SHP77 treated with DMSO at 0.1 percent for 48 hours (cell line): ENCODE measurements at regions not wholly inside any gene's neighbourhood (a gene's known extent, or its start where the extent isn't known, plus 50 kb on each side); places are given as distances from the start of the nearest gene placed in this dataset.
A peak's percentile ranks its signal among the peaks of the same experiment; 100 is the strongest.

ENCODE experiments used
- DNase-seq: peaks from one replicate; lab custom pipeline; 2025; lab: John Stamatoyannopoulos, UW

- peak; percentile 99 for DNase-seq
Measured at GRCh38 chr16:35506018-35506897, 2046.8 kb downstream of the TP53TG3F start.

- peak; percentile 84 for DNase-seq
Measured at GRCh38 chr16:35506898-35507194, 2047.4 kb downstream of the TP53TG3F start.

GRCh38 chr16:35510701-35511100 is 2051.3 kb downstream of the TP53TG3F start:
- DNase-seq = no peak

DNA sequence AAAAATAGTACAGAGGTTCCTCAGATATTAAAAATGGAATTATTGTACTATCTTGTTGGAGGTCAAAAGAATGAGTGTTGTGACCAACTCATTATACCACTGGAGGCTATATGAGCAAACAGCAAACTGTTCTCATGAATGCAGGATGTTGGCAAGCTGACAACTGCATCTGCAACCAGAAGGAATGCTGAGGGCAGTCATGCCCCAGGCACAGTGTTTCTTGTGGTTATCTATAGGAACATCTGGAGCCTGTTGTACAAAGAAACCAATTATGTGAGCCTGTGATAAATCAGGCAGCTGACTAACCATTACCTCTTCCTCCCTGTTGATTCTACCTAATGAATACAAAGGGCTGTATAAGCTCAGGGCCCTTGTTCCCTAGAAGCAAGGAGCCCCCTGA is 2057.1 kb downstream of the TP53TG3F start:
- DNase-seq = peak; percentile 75

DNA sequence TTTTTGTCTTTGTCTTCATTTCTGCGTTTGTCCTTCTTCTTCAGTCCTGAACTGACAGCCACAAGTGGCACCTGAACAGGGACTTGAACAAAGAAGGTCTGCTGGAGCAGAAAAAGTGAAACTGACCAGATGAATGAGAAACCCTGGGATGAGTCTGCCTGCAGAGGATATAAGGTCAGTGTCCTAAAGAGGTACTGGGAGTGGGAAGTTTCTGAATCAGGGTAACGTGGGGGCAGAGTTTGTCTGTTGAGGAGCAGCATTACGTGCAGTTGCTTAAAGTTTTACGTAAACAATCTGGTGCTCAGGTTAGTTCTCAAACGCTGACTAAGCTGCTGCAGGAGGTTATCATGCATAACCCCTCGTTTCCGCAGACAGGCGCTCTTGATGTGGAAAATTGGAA is 2057.6 kb downstream of the TP53TG3F start:
- DNase-seq = peak; percentile 75

GRCh38 chr16:35523991-35524390 is 2064.6 kb downstream of the TP53TG3F start:
- DNase-seq = peak; percentile 36

GRCh38 chr16:35525979-35526590 is 2066.7 kb downstream of the TP53TG3F start:
- DNase-seq = peak; percentile 79

DNA sequence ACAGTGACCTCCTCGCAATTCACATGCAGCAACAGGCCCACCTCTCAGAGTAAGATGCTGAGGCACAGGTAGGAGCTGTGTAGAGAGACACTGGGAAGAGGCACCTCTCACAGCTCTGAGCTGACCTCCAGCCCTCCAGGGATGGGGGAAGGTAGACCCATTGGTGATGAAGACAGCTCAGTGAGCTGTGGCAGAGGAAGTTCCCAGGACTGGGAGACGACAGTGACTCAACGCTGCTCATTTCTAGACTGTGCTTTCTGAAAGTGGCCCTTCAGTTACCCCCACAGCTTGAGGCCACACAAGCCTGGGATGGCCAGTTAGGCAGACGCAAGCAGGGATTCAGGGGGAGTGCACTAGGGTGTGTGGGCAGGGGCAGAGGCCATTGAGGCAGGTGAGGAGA is 2073.2 kb downstream of the TP53TG3F start:
- no peak for DNase-seq

DNA sequence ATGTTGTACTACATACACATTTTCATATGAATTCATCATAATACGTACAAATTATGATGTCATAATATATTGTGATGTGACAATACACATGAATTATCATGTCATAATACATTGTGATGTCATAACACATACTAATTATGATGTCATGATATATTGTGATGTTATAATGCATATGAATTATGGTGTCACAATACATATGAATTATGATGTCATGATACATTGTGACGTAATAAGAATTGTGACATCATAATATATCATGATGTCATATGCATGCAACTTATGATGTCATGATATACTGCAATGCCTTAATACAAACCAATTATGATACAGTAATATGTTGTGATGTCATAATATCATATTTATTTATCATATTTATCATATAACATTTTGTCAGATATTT is 2074.3 kb downstream of the TP53TG3F start:
- no peak for DNase-seq

GRCh38 chr16:35543486-35543885 is 2084.1 kb downstream of the TP53TG3F start:
- DNase-seq = no peak

DNA sequence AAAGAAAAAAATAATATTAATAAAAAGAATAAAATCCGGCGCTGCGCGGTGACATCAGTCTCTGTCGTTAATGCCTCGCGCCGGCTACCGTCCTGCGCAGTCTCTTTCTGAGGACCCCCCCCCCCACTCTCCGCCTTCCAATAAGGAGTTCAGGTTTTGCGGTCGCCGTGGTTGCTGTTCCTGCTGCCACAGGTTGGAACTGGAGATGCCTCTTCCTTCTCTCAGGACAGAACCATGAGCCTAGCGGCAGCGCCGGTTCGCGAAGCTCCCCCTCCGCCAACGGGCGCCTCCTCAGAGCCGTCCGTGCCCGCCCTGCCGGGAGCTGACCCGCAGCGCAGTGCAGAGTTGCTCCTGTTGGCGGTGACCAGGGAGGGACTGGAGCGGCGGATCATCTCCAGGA is 2093.4 kb downstream of the TP53TG3F start:
- DNase-seq = peak; percentile 71

GRCh38 chr16:35557731-35558130 is 2098.3 kb downstream of the TP53TG3F start:
- no peak for DNase-seq

DNA sequence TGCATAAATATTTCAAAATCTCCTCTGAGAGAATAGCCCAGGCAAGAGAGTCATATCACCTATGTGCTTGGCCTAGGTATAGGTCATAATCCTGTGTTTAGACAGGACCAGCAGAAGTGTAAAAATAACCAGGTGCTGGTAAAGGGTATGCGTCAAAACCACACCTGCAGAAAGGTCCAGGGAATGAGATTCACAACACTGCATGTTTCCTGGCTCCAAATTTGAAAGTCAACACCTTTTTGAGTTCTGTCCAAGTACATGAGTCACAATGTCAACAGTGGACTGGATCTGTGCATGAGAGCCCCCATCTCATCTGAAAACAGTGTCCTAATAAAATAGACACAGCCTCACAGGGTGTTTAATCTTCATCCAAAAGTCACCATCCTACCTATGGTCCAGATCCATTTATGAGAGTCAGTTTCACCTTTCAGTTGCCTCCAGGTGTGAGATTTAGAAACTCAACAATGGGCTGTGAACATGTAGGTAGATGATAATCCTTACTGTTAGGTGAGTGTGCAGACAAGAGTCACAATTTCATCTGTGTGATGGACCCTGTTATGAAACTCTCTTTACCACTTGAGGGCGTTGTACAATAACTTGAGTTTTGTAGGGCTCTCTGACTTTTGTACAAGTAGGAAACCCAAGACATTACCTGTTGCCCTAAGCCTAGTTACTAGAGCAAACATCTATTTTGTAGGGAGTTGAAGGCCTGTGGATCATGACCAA is 2100.7 kb downstream of the TP53TG3F start:
- DNase-seq = peak; percentile 91

DNA sequence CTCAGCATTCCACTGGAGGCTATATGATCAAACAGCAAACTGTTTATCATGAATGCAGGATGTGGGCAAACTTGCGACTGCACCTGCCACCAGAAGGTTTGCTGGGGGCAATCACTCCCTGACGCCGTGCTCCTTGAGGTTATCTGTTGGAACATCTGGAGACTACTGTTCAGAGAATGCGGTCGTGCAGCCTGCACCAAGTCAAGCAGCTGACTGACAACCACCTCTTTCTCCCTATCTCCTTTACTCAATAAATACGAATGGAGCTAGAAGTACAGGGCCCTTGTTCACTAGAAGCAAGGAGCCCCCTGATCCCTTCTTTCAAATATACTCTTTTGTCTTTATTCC is 2101.2 kb downstream of the TP53TG3F start:
- DNase-seq = no peak

DNA sequence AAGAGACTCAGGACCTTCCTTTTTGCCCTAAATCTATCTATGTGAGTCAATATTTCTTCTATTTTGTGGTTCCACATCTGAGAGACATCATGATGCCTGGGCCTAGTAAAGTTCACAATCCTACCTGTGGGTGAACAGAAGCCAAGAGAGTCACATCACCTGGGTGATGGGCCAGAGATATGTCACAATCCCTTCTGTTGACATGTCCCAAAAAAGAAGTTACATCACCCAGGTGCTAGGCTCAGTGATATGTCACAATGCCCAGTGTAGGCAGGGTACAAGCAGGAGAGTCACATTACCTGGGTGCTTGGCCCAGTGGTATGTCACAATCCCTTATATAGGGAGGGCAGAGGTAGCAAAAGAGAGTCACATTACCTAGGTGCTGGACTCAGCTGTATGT is 2101.9 kb downstream of the TP53TG3F start:
- no peak for DNase-seq

DNA sequence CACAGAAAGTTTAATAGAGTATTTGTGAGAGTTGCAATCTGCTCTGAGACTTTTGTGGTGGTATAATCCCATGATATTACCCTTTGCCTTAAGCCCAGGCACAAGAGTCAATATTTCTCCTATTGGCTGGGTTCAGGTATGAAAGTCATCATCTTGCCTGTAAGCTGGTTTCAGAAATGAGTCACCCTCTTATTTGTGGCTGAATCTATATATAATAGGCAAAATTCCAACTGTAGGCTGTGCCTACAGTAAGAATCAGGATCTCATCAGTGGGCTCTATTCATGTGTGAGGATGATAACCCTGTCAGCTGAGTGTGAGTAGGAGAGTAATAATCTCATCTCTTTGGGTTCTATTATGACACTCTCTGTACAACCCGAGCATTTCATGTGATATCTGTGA is 2103.1 kb downstream of the TP53TG3F start:
- DNase-seq = no peak

- DNase-seq = no peak
Measured at GRCh38 chr16:35562919-35563318, 2103.5 kb downstream of the TP53TG3F start.

GRCh38 chr16:35564148-35564547 is 2104.7 kb downstream of the TP53TG3F start:
- DNase-seq = no peak

DNA sequence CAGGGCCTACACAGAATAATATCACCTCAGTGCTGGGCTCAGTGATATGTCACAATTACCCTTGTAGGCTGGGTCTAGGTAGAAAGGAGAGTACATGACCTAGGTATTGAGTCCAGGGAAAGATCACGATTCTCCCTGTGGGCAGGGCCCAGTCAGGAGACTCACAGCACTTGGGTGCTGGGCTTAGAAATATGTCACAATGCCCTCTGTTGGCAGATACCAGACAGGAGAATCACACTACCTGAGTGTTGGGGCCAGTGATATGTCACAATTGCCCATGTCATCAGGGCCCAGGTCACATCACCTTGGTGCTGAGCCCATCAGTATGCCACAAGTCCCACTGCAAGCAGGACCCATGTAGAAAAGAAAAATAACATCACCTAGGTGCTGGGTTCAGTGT is 2105.5 kb downstream of the TP53TG3F start:
- no peak for DNase-seq

- no peak for DNase-seq
Measured at GRCh38 chr16:35565626-35566025, 2106.2 kb downstream of the TP53TG3F start.

- DNase-seq = no peak
Measured at GRCh38 chr16:35569413-35569812, 2110.0 kb downstream of the TP53TG3F start.

GRCh38 chr16:35570946-35571345 is 2111.5 kb downstream of the TP53TG3F start:
- DNase-seq = no peak

DNA sequence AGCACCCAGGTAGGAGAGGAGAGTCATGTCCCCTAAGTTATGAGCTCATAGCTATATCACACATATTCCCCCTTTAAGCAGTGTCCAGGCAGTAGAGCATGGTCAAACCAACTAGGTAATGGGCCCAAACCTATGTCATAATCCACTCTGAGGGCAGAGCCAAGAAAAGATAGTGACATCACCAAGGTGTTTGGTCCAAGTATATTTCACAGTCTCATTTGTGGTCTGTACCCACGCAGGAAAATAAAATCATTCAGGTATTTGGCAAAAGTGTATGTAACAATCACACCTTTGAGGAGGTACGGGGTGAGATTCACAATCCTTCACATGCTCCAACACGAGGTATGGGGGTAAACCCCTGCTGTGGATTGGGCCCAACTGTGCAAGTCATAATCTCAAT is 2112.8 kb downstream of the TP53TG3F start:
- no peak for DNase-seq
